Keratinocyte (primary cell): ENCODE measurements at regions not wholly inside any gene's neighbourhood (a gene's known extent, or its start where the extent isn't known, plus 50 kb on each side); places are given as distances from the start of the nearest gene placed in this dataset.

Experiments
- DNase-seq: peaks from one replicate; pipeline ENCODE4 v3.0.0-alpha.2; 2011; ENCODE audit warnings: low read depth, missing footprints, low spot score
- FAIRE-seq: peaks from 2 replicates; lab custom pipeline; 2011; peaks lifted over from hg19 to GRCh38; lab: Jason Lieb, UNC
- H2AFZ ChIP-seq: 2 replicates; pipeline ENCODE4 v1.6.0; 2012; ENCODE audit warnings: low read length, control low read depth, inconsistent platforms; ENCODE audit not compliant: control insufficient read depth
- H3K27ac ChIP-seq: 2 replicates; pipeline ENCODE4 v1.5.1; 2011; ENCODE audit warnings: low read length; ENCODE audit not compliant: control insufficient read depth, insufficient read depth
- H3K27me3 ChIP-seq: 3 replicates; pipeline ENCODE4 v1.6.0; 2011; ENCODE audit warnings: low read length; ENCODE audit not compliant: control insufficient read depth, insufficient read depth; ENCODE audit errors: extremely low read depth
- H3K36me3 ChIP-seq, 2 experiments: 2 replicates in 1 of 2; 3 replicates in 1 of 2; pipeline ENCODE4 v1.5.1; 2011; ENCODE audit warnings: low read length in 2 of 2, mild to moderate bottlenecking in 1 of 2; ENCODE audit not compliant: control insufficient read depth in 2 of 2, insufficient read depth in 2 of 2; ENCODE audit errors: extremely low read depth in 1 of 2
- H3K4me1 ChIP-seq: 3 replicates; pipeline ENCODE4 v1.5.1; 2011; ENCODE audit warnings: low read length; ENCODE audit not compliant: control insufficient read depth, insufficient read depth; ENCODE audit errors: extremely low read depth
- H3K4me2 ChIP-seq: 3 replicates; pipeline ENCODE4 v1.6.0; 2011; ENCODE audit warnings: low read depth, low read length; ENCODE audit not compliant: control insufficient read depth, insufficient read depth; ENCODE audit errors: extremely low read depth
- H3K4me3 ChIP-seq, 3 experiments: fragments of 200-600 bp in 1 of 3; sonication (generic) in 1 of 3; 2 replicates in 2 of 3; 3 replicates in 1 of 3; pipeline ENCODE4 v1.5.1; 2011 to 2016; ENCODE audit warnings: low read length in 3 of 3, mild to moderate bottlenecking in 3 of 3, control low read depth in 2 of 3, inconsistent platforms in 1 of 3, low read depth in 1 of 3, mixed read lengths in 1 of 3, mixed run types in 1 of 3, moderate library complexity in 1 of 3; ENCODE audit not compliant: control insufficient read depth in 2 of 3, insufficient read depth in 2 of 3; ENCODE audit errors: extremely low read depth in 1 of 3
- H3K79me2 ChIP-seq: 2 replicates; pipeline ENCODE4 v1.6.0; 2012; ENCODE audit warnings: low read length; ENCODE audit not compliant: control insufficient read depth, insufficient read depth
- H3K9ac ChIP-seq: 3 replicates; pipeline ENCODE4 v1.6.0; 2011; ENCODE audit warnings: low read length; ENCODE audit not compliant: control insufficient read depth, insufficient read depth; ENCODE audit errors: extremely low read depth
- H3K9me1 ChIP-seq: 3 replicates; pipeline ENCODE4 v1.6.0; 2011; ENCODE audit warnings: low read length; ENCODE audit not compliant: control insufficient read depth, insufficient read depth; ENCODE audit errors: extremely low read depth
- H3K9me3 ChIP-seq: 2 replicates; pipeline ENCODE4 v1.5.1; 2012; ENCODE audit warnings: low read depth, low read length; ENCODE audit not compliant: control insufficient read depth
- H4K20me1 ChIP-seq: 3 replicates; pipeline ENCODE4 v1.6.0; 2011; ENCODE audit warnings: low read length; ENCODE audit not compliant: control insufficient read depth, insufficient read depth; ENCODE audit errors: extremely low read depth
- EZH2 ChIP-seq: IDR thresholded peaks from one replicate; pipeline ENCODE4 v1.6.1; 2012; ENCODE audit warnings: inconsistent platforms, mild to moderate bottlenecking, low read length, moderate library complexity
- dilution Hi-C: fragments of 300-500 bp; cut with MboI; formaldehyde crosslinking; loops from one replicate; pipeline ENCODE4 v1.7.0; 2020; ENCODE audit warnings: low sequenced_read_pairs; ENCODE audit not compliant: extremely low pct_ligation_motif_present
- TF ChIP-seq, protein P1 (sequence below), 3 experiments: IDR thresholded peaks in 1 of 3; conservative IDR thresholded peaks in 1 of 3; optimal IDR thresholded peaks in 1 of 3; 2 replicates in 2 of 3; 3 replicates in 1 of 3; pipeline versions ENCODE3 to v1.5.1; 2011; ENCODE audit warnings: low read length in 3 of 3, mild to moderate bottlenecking in 3 of 3, moderate library complexity in 2 of 3, control low read depth in 1 of 3, inconsistent platforms in 1 of 3; ENCODE audit not compliant: insufficient read depth in 2 of 3; ENCODE audit errors: extremely low read depth in 1 of 3

GRCh38 chr1:147052143-147052542 is 114.0 kb downstream of the NBPF12 start:
- no peak overlapping the region for H3K4me2 ChIP-seq
- no peaks in the 10 kb centered on the region for H3K36me3 ChIP-seq
- no peak overlapping the region for H3K4me3 ChIP-seq
- H3K9ac ChIP-seq, result no peak overlapping the region
- H3K9me1 ChIP-seq, result no peaks in the 10 kb centered on the region
- H4K20me1 ChIP-seq, result no peaks in the 10 kb centered on the region
- no peak for FAIRE-seq
- no peak overlapping the region for H3K27ac ChIP-seq
- H3K9me3 ChIP-seq, result no peaks in the 10 kb centered on the region
- TF ChIP-seq, protein P1, sequence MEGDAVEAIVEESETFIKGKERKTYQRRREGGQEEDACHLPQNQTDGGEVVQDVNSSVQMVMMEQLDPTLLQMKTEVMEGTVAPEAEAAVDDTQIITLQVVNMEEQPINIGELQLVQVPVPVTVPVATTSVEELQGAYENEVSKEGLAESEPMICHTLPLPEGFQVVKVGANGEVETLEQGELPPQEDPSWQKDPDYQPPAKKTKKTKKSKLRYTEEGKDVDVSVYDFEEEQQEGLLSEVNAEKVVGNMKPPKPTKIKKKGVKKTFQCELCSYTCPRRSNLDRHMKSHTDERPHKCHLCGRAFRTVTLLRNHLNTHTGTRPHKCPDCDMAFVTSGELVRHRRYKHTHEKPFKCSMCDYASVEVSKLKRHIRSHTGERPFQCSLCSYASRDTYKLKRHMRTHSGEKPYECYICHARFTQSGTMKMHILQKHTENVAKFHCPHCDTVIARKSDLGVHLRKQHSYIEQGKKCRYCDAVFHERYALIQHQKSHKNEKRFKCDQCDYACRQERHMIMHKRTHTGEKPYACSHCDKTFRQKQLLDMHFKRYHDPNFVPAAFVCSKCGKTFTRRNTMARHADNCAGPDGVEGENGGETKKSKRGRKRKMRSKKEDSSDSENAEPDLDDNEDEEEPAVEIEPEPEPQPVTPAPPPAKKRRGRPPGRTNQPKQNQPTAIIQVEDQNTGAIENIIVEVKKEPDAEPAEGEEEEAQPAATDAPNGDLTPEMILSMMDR (optimal IDR thresholded peaks at IDR 0.05 in 1 of 3, IDR thresholded peaks at IDR 0.05 in 1 of 3, conservative IDR thresholded peaks at IDR 0.05 in 1 of 3; ENCODE audit: extremely low read depth in 1 of 3, insufficient read depth in 2 of 3, low read length in 3 of 3), result no peak
- TF ChIP-seq EZH2, result no peak
- no peaks in the 10 kb centered on the region for H3K27me3 ChIP-seq
- H3K79me2 ChIP-seq, result no peaks in the 10 kb centered on the region
- no peak overlapping the region for H2AFZ ChIP-seq
- dilution Hi-C loops, result no loop called here
- DNase-seq, result no peak
- H3K4me1 ChIP-seq, result peaks cover 2% of the 10 kb centered on the region

DNA sequence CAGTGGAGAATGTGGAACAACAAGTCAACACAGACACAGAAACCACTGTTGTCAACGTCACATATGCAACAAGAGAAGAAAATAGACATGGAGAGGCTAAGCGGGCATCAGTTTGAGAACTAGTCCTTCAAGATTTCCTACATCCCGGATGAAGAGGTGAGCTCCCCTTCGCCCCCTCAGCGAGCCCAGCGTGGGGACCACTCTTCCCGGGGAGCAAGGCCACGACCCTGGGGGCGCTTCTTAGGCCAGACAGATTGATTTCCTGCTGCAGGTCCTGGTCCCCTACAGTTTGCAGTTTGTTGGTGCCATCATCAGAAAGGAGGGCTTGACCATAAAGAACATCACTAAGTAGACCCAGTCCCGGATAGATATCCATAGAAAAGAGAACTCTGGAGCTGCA is 113.0 kb downstream of the NBPF12 start:
- Histone ChIP-seq H3K4me1 (peaks cover 11% of the 10 kb centered on the region), H2AFZ (no peak overlapping the region), H3K36me3 (no peaks in the 10 kb centered on the region), H3K27ac (no peak overlapping the region), H4K20me1 (no peaks in the 10 kb centered on the region), H3K9ac (no peak overlapping the region), H3K4me3 (no peak overlapping the region), H3K4me2 (no peak overlapping the region), H3K9me1 (no peaks in the 10 kb centered on the region), H3K9me3 (no peaks in the 10 kb centered on the region), H3K27me3 (no peaks in the 10 kb centered on the region), H3K79me2 (no peaks in the 10 kb centered on the region)
- TF ChIP-seq EZH2, result no peak
- TF ChIP-seq, protein P1 (optimal IDR thresholded peaks at IDR 0.05 in 1 of 3, IDR thresholded peaks at IDR 0.05 in 1 of 3, conservative IDR thresholded peaks at IDR 0.05 in 1 of 3; ENCODE audit: extremely low read depth in 1 of 3, insufficient read depth in 2 of 3, low read length in 3 of 3), result no peak
- no peak for DNase-seq
- FAIRE-seq, result no peak
- dilution Hi-C loops, result no loop called here
